Neural cell (in vitro differentiated cells): ENCODE measurements at regions not wholly inside any gene's neighbourhood (a gene's known extent, or its start where the extent isn't known, plus 50 kb on each side); places are given as distances from the start of the nearest gene placed in this dataset.

Source experiments
- CTCF ChIP-seq: fragments of 450-650 bp; IDR thresholded peaks from 2 replicates; pipeline ENCODE4 v1.5.1; 2014; ENCODE audit warnings: antibody characterized with exemption, mild to moderate bottlenecking, moderate library complexity; ENCODE audit not compliant: poor library complexity, severe bottlenecking
- EP300 ChIP-seq: fragments of 450-650 bp; conservative IDR thresholded peaks from 2 replicates; pipeline ENCODE4 v1.6.1; 2014; ENCODE audit warnings: antibody characterized with exemption, mild to moderate bottlenecking, moderate library complexity; ENCODE audit not compliant: poor library complexity, severe bottlenecking
- POLR2AphosphoS5 ChIP-seq: IDR thresholded peaks from 2 replicates; pipeline ENCODE4 v1.6.1; 2012

GRCh38 chr1:47682198-47682597 is 244.4 kb downstream of the FOXD2 start:
- TF ChIP-seq CTCF (no peak), EP300 (no peak), POLR2AphosphoS5 (no peak)
